Astrocyte of the hippocampus (primary cell): ENCODE measurements at regions not wholly inside any gene's neighbourhood (a gene's known extent, or its start where the extent isn't known, plus 50 kb on each side); places are given as distances from the start of the nearest gene placed in this dataset.
"Not testable (repeated sequence)": the region's sequence is repeated elsewhere in the genome, so short reads cannot be mapped to it uniquely, and the experiment has no call there.

Experiments used
- DNase-seq: peaks from one replicate; pipeline ENCODE4 v3.0.0; 2011; ENCODE audit warnings: low read depth, low spot score

DNA sequence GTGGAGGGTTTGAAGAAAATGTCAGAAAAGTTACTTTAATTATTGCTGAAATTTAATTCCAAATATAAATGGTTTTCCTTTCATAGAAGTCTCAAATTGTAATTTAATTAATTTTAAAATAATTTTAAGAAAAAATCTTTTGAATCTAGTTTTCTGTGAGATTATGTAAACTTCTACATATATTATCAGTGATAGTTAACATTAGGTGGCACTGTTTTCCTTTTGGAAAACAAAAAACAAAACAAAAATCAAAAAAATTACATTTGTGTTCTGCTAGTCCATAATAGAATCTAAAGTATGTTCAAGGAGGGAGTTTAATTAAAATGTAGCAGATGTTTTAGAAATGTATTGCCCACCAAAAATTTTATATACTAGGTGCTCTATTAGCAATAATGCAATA is 1456.7 kb downstream of the REEP3 start:
- DNase-seq, result no peak

DNA sequence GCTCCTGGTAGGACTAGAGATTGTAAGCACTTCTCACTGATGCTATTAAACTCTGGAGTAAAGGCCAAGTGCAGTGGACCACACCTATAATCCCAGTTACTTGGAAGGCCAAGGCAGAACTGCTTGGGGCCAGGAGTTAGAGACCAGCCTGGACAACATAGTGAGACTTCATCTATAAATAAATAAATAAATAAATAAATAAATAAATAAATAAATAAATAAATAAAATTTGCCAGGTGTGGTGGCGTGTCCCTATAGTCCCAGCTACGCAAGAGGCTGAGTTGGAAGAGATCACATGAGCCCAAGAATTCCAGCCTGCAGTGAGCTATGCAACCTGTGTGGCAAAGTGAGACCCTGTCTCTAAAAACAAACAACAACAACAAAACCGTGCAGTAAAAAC is 1475.7 kb downstream of the REEP3 start:
- DNase-seq, result no peak

DNA sequence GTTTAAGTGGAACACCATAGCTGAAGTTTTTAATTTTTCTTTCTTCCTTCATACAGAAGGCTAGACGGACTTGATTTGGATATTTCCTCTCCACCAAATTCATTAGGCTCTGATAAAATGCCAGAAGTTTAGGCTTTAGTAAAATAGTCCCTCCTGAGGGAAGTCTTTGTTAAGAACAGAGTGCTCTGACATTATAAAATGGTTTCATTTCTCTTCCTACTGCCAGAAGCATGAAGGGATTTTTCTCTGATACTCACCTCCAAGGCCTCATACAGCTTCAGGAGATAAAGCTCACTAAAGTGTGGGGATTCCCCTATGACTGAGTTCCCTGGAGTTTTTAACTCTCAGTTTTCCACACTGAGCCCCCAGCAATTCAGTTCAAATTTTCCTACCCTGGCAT is 1489.6 kb downstream of the REEP3 start:
- no peak for DNase-seq

DNA sequence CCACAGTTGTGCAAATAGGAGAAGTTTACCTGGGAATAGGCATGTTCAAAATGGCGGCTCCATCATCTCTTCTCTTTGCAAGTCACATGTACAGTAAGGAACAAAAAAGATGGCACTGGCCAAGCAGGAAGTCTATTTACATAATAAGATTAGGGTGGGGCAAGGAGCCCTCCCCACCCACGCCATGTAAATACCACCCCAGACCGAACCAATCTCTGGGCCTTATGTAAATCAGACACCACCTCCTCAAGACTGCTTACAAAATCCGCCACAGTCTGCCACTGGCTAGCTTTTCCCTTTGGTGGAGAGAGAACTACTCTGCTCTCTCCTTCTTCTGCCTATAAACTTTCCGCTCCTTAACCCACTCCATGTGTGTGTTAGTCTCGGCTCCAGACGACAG is 1496.3 kb downstream of the REEP3 start:
- DNase-seq, result no peak

DNA sequence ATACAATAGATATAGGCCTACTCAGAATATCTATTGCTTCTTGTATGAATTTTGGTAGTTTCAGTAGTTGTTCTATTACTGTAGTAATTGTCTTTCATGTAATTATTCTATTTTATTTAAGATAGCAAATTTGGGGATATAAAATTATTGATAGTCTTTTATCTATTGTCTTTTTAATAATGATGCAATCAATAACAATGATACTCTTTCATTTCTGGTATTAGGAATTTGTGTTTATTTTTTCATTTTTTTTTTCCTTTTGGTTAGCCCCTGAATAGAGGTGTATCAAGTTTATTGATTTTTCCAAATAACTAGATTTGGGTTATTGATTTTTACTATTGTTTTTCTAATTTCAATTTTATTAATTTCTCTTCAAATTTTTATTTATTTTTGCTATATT is 1503.7 kb downstream of the REEP3 start:
- no peak for DNase-seq

DNA sequence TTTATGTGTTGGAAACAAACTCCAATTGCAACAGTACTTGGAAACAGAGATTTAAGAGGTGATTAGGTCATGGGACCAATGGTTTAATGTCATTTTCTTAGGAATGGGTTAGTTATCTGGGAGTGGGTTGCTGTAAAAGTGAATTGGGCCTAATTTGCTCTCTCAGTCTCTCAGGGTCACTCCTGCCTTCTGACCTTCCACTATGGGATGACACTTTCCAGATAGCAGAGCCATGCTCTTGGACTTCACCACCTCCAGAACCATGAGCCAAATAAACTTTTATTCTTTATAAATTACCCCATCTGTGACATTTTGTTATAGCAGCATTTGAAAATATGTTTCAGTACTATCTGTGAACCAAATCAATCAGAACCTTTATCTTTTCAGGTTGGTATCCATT is 1509.1 kb downstream of the REEP3 start:
- no peak for DNase-seq

DNA sequence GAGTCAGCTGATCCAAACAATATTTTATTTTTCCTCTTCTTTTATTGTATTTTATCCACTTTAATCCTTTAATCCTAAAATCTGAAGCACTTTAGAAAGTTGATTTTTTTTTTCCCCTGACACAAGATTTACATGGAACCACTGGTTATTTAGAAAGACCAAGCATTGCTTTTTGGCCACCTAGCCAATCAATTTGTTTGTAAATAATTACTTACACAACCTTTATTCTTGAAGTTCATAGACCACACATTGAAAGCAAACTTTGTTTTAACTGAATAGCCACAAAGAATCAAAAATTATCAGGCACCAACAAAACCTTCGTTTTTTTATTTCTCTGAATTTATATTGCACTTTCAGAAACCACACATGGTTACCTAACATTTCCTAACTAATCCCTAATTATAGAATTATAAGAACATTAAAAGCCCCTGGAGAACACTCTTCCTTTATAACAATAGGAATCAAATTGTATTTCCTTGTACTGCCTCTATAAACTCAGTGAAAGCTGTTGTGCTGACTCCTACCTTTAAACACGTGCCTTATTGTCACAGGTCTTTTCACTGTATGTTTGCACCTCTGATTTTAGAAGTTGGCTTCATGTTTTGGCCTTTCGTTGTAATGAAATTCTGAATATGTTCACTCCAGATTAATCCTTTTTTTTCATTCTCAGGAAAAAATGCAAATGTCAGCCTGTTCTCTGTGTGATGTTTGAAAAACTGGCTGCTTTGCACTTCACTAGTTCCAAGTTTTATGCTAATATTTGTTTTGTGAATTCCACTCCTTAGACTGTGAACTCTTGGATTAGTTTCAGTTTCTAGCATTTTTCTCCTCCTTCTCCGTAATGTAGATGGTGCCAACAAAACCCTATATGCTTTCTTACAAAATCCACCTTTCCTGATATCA is 1511.9 kb downstream of the REEP3 start:
- DNase-seq, result no peak

DNA sequence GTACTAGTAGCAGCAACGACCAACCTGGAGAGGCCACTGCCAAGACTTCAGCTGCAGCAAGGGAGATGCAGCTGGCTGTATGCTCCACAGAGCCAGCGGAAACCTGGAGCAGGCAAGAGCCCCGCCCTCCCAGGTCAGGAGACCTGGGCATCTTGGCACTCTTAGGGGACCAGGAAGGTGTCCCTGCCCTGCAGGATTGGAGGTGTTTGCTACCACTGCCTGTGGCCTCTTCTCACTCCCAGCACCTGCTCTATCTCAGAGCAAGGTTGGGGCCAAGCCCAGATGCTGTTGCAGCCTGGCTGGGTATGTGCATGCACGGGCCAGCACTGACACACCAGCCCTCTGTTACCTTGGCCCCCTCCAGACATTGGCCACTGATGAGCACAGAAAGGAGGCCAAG is 1512.8 kb downstream of the REEP3 start:
- DNase-seq, result no peak

DNA sequence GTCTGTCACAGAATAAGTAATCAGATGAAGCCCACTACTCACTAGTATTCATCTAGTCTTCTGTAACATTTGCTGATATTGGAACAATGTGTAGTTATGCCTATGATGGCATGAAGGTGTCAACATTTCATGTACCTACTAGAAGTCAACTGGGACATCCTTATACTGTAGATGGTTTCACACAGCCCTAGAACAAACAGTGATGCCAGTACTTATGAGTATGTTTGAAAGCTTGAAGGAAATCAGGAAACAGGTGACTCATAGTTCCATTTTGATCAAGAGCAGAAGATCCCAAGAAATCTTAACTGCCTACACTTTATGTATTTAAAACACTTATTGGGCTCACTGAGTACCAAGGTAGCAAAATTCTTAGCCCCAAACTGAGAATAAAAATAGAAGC is 1519.6 kb downstream of the REEP3 start:
- DNase-seq, result no peak

DNA sequence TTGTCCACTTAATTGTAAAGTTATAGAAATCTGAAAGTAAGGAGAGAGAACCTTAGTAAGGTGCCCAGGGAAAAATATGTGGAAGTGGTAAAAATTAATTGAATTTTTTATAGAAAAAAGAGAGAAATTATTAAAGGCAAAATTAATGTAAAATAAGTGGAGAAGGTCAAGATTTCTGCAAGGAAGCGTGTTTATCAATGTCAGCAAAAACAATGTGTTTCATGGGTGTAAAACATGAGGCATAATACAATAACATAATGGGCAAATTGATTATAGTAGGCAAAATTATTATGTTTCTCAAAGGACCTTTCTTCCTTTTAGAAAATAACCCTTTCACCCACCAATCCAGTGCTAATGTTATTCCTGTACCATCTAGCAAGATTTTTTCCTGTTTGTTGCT is 1520.1 kb downstream of the REEP3 start:
- DNase-seq, result no peak

DNA sequence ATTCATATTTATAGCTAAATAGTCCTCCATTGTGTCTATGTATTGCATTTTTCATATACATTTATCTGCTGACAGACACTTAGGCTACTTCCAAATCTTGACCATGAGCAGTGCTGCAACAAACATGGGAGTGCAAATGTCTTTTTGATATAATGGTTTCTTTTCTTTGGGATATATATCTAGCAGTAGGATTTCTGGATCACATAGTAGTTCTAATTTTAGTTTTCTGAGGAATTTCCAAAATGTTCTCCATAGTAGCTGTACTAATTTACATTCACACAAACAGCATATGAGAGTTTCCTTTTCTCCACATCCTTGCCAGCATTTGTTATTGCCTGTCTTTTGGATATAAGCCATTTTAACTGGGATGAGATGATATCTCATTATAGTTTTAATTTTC is 1521.3 kb downstream of the REEP3 start:
- DNase-seq, result no peak

DNA sequence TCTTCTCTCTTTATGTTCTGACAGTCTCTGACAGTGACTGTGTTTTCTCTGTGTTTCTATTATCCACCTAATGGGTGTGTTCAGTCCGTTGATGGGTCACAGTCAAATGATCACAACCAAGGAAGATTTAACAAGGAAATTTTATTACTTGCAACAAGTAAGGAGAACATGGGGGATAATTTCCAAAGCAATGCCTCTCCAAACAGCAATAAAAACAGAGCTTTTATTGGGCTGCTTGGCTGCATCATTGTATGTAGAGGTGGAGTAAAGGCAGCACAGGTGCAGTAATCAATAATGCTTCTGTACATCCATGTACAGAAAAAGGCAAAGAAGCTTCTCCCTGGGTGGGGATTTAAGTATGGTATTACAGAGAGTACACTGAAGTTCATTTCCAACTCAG is 1525.6 kb downstream of the REEP3 start:
- DNase-seq, result no peak

DNA sequence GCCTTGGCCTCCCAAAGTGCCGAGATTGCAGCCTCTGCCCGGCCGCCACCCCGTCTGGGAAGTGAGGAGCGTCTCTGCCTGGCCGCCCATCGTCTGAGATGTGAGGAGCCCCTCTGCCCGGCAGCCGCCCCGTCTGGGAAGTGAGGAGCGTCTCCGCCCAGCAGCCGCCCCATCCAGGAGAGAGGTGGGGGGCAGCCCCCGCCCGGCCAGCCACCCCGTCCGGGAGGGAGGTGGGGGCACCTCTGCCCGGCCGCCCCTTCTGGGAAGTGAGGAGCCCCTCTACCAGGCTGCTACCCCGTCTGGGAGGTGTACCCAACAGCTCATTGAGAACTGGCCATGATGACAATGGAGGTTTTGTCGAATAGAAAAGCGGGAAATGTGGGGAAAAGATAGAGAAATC is 1530.9 kb downstream of the REEP3 start:
- DNase-seq, result not testable (repeated sequence)

DNA sequence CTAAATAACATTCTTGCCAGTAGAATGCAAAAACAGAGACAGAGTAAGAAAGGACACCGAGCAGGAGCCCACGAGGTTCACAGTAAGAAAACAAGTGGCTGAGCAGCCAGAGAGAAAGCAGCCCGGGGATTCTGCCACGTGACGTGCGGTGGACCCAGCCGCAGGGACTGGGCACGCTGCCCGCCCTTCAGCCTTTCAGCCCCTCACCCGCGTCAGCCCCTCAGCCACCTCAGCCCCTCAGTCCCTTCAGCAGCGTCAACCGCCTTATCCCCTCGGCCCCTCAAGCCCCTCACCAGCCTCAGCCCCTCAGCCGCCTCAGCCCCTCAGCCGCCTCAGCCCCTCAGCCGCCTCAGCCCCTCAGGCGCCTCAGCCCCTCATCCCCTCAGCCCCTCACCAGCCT is 1532.2 kb downstream of the REEP3 start:
- not testable (repeated sequence) for DNase-seq

DNA sequence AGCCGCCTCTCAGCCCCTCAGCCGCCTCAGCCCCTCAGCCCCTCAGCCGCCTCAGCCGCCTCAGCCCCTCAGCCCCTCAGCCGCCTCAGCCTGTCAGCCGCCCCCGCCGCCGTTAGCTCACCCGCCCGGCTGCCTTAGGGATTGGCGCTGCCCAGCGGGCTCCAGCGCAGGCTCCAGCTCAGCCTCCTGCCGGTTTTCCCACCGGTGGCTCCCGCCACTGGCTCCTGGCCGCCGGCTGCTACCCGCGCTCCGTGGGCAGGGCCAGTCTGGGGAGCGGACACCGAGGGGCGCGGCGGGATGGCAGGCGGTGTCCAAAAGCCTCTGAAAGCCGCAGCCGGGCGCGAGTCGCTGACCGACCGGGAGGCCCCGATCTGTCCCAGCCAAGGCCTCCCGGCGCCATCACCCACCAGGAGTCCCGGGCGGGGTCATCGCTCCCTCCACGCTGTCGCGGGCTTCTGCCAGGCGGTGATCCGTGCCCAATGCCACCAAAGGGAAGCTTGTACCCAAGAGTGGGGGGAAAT is 1532.7 kb downstream of the REEP3 start:
- DNase-seq, result not testable (repeated sequence)

DNA sequence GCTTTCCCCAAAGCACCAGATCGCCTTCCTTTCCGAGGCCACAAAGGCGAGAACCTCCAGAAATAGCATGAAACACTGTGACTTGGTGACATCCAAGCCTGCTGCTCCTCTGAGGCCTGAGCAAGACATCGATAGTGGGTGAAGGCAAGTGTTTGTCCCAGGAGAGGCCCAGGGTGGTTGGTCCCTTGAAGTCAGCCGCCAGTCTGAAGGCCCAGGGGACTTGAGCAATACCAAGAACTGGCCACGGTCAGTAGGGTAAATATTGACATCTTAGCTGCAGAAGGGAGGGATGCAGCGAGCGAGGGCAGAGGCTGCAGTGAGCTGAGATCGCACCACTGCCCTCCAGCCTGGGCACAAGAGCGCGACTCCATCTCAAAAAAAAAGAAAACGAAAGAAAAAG is 1533.5 kb downstream of the REEP3 start:
- not testable (repeated sequence) for DNase-seq

DNA sequence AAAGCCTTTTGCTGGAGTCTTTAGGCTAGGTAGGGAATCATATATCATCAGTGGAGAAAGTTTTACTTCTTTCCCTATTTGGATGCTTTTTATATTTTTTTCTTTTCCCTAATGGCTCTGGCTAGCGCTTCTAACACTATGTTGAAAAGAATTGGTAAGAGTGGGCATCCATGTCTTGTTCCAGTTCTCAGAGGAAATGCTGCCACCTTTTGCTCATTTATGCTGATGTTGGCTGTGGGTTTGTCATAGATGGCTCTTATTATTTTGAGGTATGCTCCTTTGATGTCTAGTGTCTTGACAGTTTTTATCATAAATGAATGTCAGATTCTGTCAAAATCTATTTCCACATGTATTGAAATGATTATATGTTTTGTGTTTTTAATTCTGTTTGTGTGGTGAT is 1544.1 kb downstream of the REEP3 start:
- DNase-seq, result no peak

DNA sequence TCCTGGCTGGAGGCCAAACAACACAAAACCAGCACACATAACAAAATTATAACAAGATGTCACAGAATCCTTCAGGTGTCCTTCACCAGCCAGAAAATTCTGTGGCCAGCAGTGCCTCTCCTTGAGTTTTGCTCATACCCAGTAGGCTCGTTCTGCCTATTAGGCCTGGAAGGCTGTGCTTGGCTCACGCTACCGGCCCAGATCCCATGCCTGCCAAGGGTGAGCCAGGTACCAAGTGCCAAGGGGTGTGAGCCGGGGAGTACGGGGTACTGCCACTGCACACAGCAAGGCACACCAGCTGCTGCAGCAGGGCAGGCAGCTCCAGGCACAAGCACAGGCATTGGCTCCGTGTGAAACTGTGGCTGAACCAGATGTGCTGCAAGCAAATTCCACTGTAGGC is 1562.0 kb downstream of the REEP3 start:
- DNase-seq, result no peak

DNA sequence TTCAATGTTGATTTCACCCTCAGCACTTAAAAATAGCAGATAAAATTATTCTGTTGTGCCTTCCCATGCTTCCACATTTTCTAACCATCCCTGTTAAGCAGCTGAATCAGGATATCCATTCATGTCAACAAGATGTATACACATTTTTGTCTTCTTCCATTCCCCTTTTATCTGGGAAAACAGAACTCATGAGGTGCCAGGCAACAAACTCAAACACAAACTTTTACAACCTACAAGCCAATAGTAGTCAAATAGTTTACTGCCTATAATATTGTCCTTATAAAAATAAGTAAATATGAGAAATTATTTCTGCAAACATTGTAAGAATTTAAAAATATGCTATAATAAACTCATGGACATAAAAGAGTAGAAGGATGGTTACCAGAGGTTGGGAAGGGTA is 1569.8 kb downstream of the REEP3 start:
- no peak for DNase-seq

DNA sequence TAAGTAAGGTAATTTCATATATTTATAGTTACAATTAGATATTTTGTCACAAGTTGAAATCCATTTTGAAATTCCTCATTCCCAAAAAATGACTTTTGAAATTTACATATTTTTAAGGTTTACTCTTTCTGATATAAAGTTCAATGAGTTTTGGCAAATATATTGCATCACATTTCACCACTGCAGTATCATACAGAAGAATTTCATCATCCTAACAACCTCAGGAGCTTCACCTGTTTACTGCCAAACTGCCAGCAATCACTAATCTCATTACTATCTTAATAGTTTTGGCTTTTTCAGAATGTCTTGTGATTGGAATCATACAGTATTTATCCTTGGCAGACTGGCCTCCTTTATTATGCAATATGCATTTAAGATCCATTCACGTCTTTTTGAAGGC is 1578.9 kb downstream of the REEP3 start:
- no peak for DNase-seq

DNA sequence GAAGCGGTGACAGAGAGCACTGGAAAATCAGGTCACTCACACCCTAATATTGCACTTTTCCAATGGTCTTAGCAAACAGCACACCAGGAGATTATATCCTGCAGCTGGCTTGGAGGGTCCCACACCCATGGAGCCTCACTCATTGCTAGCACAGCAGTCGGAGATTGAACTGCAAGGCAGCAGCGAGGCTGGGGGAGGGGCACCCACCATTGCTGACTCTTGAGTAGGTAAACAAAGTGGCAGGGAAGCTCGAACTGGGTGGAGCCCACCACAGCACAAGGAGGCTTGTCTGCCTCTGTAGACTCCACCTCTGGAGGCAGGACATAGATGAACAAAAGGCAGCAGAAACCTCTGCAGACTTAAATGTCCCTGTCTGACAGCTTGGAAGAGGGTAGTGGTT is 1579.7 kb downstream of the REEP3 start:
- DNase-seq, result not testable (repeated sequence)

DNA sequence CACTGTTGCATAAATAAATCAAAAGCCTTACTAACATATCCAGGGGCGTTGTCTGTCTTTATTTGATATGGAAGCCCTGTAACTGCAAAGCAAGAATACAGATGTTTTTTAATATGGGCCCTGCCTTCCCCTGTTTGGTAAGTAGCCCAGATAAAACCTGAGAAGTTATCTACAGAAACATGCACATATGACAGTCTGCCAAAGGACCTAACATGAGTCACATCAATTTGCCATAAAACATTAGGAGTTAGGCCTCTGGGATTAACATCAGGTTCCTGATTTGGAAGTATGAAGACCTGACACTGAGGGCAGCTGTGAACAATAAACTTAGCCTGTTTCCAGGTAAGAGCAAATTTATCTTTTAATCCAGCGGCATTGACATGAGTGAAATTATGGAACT is 1588.8 kb downstream of the REEP3 start:
- DNase-seq, result no peak

DNA sequence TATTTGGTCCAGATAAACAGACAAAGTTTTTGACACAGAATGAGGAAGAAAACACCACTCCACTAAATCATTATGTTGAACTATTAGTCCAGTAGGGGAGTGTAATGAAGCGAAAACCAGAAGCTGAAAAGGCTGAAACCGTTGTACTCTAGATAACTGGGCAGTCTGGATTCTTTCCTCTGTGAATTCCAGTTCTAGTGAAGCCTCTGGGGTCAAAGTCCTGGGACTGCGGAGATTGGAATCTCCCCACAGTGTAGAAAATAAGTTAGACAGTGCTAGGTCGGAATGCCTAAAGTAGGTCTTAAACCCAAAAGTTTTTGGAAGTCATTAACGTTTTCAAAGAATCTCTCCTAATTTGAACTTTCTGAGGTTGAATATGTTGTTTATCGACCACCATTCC is 1589.9 kb downstream of the REEP3 start:
- not testable (repeated sequence) for DNase-seq

DNA sequence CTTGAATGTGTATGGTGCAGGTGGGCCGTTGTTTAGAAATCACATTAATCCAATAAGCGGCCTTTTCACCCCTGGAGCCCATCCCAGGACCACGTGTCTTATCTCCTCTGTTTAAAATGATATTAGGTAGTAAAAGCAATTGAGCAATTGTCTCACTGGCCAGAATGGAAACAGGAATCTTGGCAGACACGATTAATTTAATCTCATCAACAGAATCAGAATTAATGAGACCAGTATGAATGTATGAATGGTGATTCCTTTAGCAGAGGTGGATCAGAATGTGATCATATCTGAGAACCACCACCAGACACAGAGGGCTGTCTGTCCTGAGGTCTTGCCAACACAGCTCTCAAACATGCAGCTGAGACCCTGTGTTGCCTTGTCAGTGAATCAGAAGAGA is 1591.4 kb downstream of the REEP3 start:
- no peak for DNase-seq
